OCI-LY1 (cell line): ENCODE measurements at regions not wholly inside any gene's neighbourhood (a gene's known extent, or its start where the extent isn't known, plus 50 kb on each side); places are given as distances from the start of the nearest gene placed in this dataset.

ENCODE experiments used
- H2AFZ ChIP-seq: fragments of 200-600 bp; sonication (generic), shearing (Covaris generic); 2 replicates; pipeline ENCODE4 v1.6.0; 2014; ENCODE audit warnings: antibody characterized with exemption, mild to moderate bottlenecking, low read length
- H3F3A ChIP-seq: fragments of 200-600 bp; sonication (generic), shearing (Covaris generic); 2 replicates; pipeline ENCODE4 v1.6.0; 2014; ENCODE audit warnings: mild to moderate bottlenecking, antibody characterized with exemption, low read length, moderate library complexity; ENCODE audit not compliant: insufficient read depth
- H3K27ac ChIP-seq: fragments of 200-600 bp; sonication (generic); 2 replicates; pipeline ENCODE4 v1.5.1; 2014; ENCODE audit warnings: low read length, mixed run types, mild to moderate bottlenecking, low read depth; ENCODE audit not compliant: poor library complexity, severe bottlenecking
- H3K27me3 ChIP-seq: fragments of 200-600 bp; sonication (generic); 2 replicates; pipeline ENCODE4 v1.6.0; 2014; ENCODE audit warnings: antibody characterized with exemption, mild to moderate bottlenecking, low read length, moderate library complexity; ENCODE audit not compliant: insufficient read depth
- H3K36me3 ChIP-seq: fragments of 200-600 bp; sonication (generic); 2 replicates; pipeline ENCODE4 v1.6.1; 2014; ENCODE audit warnings: mild to moderate bottlenecking, antibody characterized with exemption, low read length, moderate library complexity, mixed read lengths; ENCODE audit not compliant: insufficient read depth
- H3K4me1 ChIP-seq: fragments of 200-600 bp; sonication (generic); 2 replicates; pipeline ENCODE4 v1.5.1; 2014; ENCODE audit warnings: mild to moderate bottlenecking, low read length, moderate library complexity; ENCODE audit not compliant: insufficient read depth, severe bottlenecking
- H3K4me2 ChIP-seq: fragments of 200-600 bp; sonication (generic), shearing (Covaris generic); 2 replicates; pipeline ENCODE4 v1.6.1; 2014; ENCODE audit warnings: low read length
- H3K4me3 ChIP-seq: fragments of 200-600 bp; sonication (generic); 2 replicates; pipeline ENCODE4 v1.5.1; 2014; ENCODE audit warnings: low read length, low read depth, mild to moderate bottlenecking, mixed read lengths; ENCODE audit not compliant: poor library complexity, severe bottlenecking
- H3K79me2 ChIP-seq: fragments of 200-600 bp; shearing (Covaris generic); 2 replicates; pipeline ENCODE4 v1.6.1; 2016; ENCODE audit warnings: mixed run types, low read length, mixed read lengths; ENCODE audit not compliant: insufficient read depth
- H3K9ac ChIP-seq: fragments of 200-600 bp; sonication (generic), shearing (Covaris generic); 2 replicates; pipeline ENCODE4 v1.6.1; 2014; ENCODE audit warnings: mild to moderate bottlenecking, low read length, mixed read lengths
- H3K9me2 ChIP-seq: fragments of 200-600 bp; sonication (generic), shearing (Covaris generic); 2 replicates; pipeline ENCODE4 v1.6.1; 2014; ENCODE audit warnings: low read depth, mild to moderate bottlenecking, low read length, mixed read lengths
- H3K9me3 ChIP-seq: fragments of 200-600 bp; shearing (Covaris generic); 2 replicates; pipeline ENCODE4 v1.6.1; 2014; ENCODE audit warnings: low read length, mixed read lengths
- H4K20me1 ChIP-seq: fragments of 200-600 bp; sonication (generic), shearing (Covaris generic); 2 replicates; pipeline ENCODE4 v1.6.0; 2016; ENCODE audit warnings: mild to moderate bottlenecking, low read length; ENCODE audit not compliant: insufficient read depth
- CTCF ChIP-seq: fragments of 200-600 bp; sonication (generic), shearing (Covaris generic); IDR thresholded peaks from 2 replicates; pipeline ENCODE4 v1.5.1; 2017; ENCODE audit warnings: mild to moderate bottlenecking, antibody characterized with exemption, low read length, moderate library complexity, mixed read lengths
- EZH2 ChIP-seq: fragments of 200-600 bp; sonication (generic), shearing (Covaris generic); IDR thresholded peaks from 2 replicates; pipeline ENCODE4 v1.8.0; 2017; ENCODE audit warnings: borderline replicate concordance, mixed run types, mild to moderate bottlenecking, antibody characterized with exemption, low read length, moderate library complexity, mixed read lengths

GRCh38 chr4:89358935-89359638 lies 51.5 kb upstream of the GPRIN3 start:
- H3K4me1 ChIP-seq = no peaks in the 10 kb centered on the region
- H3K79me2 ChIP-seq = no peaks in the 10 kb centered on the region
- H3K9ac ChIP-seq = no peak overlapping the region
- no peak overlapping the region for H3K27ac ChIP-seq
- H2AFZ ChIP-seq = no peak overlapping the region
- no peaks in the 10 kb centered on the region for H3K9me2 ChIP-seq
- H3K9me3 ChIP-seq = no peaks in the 10 kb centered on the region
- no peak overlapping the region for H3K4me3 ChIP-seq
- H3K4me2 ChIP-seq = no peak overlapping the region
- H4K20me1 ChIP-seq = no peaks in the 10 kb centered on the region
- TF ChIP-seq EZH2 (no peak), CTCF (no peak)
- H3K36me3 ChIP-seq = no peaks in the 10 kb centered on the region
- no peaks in the 10 kb centered on the region for H3K27me3 ChIP-seq
- no peaks in the 10 kb centered on the region for H3F3A ChIP-seq

DNA sequence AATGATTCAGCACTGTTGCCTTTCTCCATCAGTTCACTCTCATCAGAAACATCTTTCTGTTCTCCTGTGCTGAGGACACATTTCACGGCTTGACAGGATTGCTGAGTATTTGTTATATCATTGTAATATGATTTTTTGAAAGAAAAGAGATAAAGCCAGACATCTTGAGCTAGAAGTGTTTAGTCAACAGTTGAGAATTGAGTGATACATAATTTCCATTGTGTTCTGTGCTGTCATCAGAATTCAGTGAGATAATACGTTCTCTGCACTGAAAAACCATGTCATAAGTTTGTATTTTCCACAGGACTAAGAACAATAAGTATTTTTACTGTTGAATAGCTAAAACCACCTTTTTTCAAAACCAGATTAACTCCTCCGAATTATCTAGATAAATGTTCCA lies 50.2 kb upstream of the GPRIN3 start:
- Histone ChIP-seq H3K4me1 (no peaks in the 10 kb centered on the region), H3F3A (no peaks in the 10 kb centered on the region), H3K4me3 (no peak overlapping the region), H2AFZ (no peak overlapping the region), H3K27ac (no peak overlapping the region), H3K9ac (no peak overlapping the region), H3K4me2 (no peak overlapping the region), H3K9me3 (no peaks in the 10 kb centered on the region), H3K9me2 (no peaks in the 10 kb centered on the region), H3K36me3 (no peaks in the 10 kb centered on the region), H4K20me1 (no peaks in the 10 kb centered on the region), H3K27me3 (no peaks in the 10 kb centered on the region), H3K79me2 (no peaks in the 10 kb centered on the region)
- TF ChIP-seq EZH2 (no peak), CTCF (no peak)
